GM23338 (cell line): ENCODE measurements at regions not wholly inside any gene's neighbourhood (a gene's known extent, or its start where the extent isn't known, plus 50 kb on each side); places are given as distances from the start of the nearest gene placed in this dataset.

Experiments used
- ATAC-seq: fragments of 200-7000 bp; cut with Tn5 transposase; 3 replicates; pipeline ENCODE4 v1.9.1; 2020
- DNase-seq: peaks from one replicate; pipeline ENCODE4 v3.0.0-alpha.2; 2015; ENCODE audit warnings: low spot score
- H2AFZ ChIP-seq: fragments of 200-600 bp; sonication (generic); 2 replicates; pipeline ENCODE4 v1.8.0; 2016; ENCODE audit warnings: antibody characterized with exemption, mild to moderate bottlenecking, moderate library complexity
- H3F3A ChIP-seq: fragments of 200-600 bp; sonication (generic); replicated peaks from 2 replicates; pipeline ENCODE4 v1.8.0; 2017; ENCODE audit warnings: antibody characterized with exemption, mixed run types, low read depth
- H3K27ac ChIP-seq: fragments of 200-600 bp; sonication (generic); 2 replicates; pipeline ENCODE4 v1.6.1; 2016; ENCODE audit warnings: low read depth
- H3K27me3 ChIP-seq: fragments of 200-600 bp; sonication (generic); 2 replicates; pipeline ENCODE4 v1.8.0; 2016; ENCODE audit warnings: mild to moderate bottlenecking, mixed run types, moderate library complexity; ENCODE audit not compliant: insufficient read depth
- H3K36me3 ChIP-seq: fragments of 200-600 bp; sonication (generic); 2 replicates; pipeline ENCODE4 v1.8.0; 2016; ENCODE audit warnings: mild to moderate bottlenecking; ENCODE audit not compliant: insufficient read depth
- H3K4me1 ChIP-seq: fragments of 200-600 bp; sonication (generic); 2 replicates; pipeline ENCODE4 v1.8.0; 2016; ENCODE audit warnings: mild to moderate bottlenecking, moderate library complexity; ENCODE audit not compliant: insufficient read depth
- H3K4me2 ChIP-seq: fragments of 200-600 bp; sonication (generic); 2 replicates; pipeline ENCODE4 v1.7.1; 2017; ENCODE audit warnings: mixed run types
- H3K4me3 ChIP-seq: fragments of 200-600 bp; sonication (generic); 2 replicates; pipeline ENCODE4 v1.6.1; 2016; ENCODE audit warnings: mixed run types
- H3K79me2 ChIP-seq: fragments of 200-600 bp; sonication (generic); replicated peaks from 2 replicates; pipeline ENCODE4 v1.8.0; 2017; ENCODE audit warnings: mild to moderate bottlenecking; ENCODE audit not compliant: insufficient read depth
- H3K9me2 ChIP-seq: fragments of 200-600 bp; sonication (generic); 2 replicates; pipeline ENCODE4 v1.8.0; 2017; ENCODE audit not compliant: insufficient read depth
- H4K20me1 ChIP-seq: fragments of 200-600 bp; sonication (generic); replicated peaks from 2 replicates; pipeline ENCODE4 v1.8.0; 2017; ENCODE audit warnings: mild to moderate bottlenecking; ENCODE audit not compliant: insufficient read depth
- H3K27ac Mint-ChIP-seq: 2 replicates; pipeline ENCODE4 v1.8.0; 2020; ENCODE audit warnings: inconsistent platforms, mild to moderate bottlenecking, moderate library complexity, mixed read lengths
- H3K27me3 Mint-ChIP-seq: 3 replicates; pipeline ENCODE4 v1.8.0; 2022; ENCODE audit warnings: low read depth, mild to moderate bottlenecking, moderate library complexity, mixed read lengths, inconsistent platforms; ENCODE audit not compliant: insufficient read depth, poor library complexity
- H3K36me3 Mint-ChIP-seq: 3 replicates; pipeline ENCODE4 v1.8.0; 2021; ENCODE audit warnings: low read depth, mild to moderate bottlenecking, inconsistent platforms, moderate library complexity, mixed read lengths
- H3K4me1 Mint-ChIP-seq: 3 replicates; pipeline ENCODE4 v1.8.0; 2020; ENCODE audit warnings: mild to moderate bottlenecking, inconsistent platforms, mixed read lengths
- H3K4me3 Mint-ChIP-seq: 3 replicates; pipeline ENCODE4 v1.8.0; 2021; ENCODE audit warnings: moderate library complexity, mild to moderate bottlenecking, inconsistent platforms, mixed read lengths
- H3K9me3 Mint-ChIP-seq: 3 replicates; pipeline ENCODE4 v1.8.0; 2020; ENCODE audit warnings: moderate library complexity, mild to moderate bottlenecking, inconsistent platforms, mixed read lengths
- CREB1 ChIP-seq: fragments of 250-450 bp; sonication (Bioruptor Pico); IDR thresholded peaks from 2 replicates; pipeline ENCODE4 v1.5.0; 2020; ENCODE audit warnings: low read depth, mild to moderate bottlenecking, moderate library complexity
- CTCF ChIP-seq, 2 experiments: fragments of 200-600 bp in 1 of 2; sonication (generic) in 1 of 2; conservative IDR thresholded peaks; 2 replicates each; pipeline versions ENCODE4 v1.5.1 to v1.6.1; 2016 to 2017; ENCODE audit warnings: antibody characterized with exemption in 2 of 2, low read depth in 2 of 2, mild to moderate bottlenecking in 2 of 2, moderate library complexity in 1 of 2
- EZH2 ChIP-seq: fragments of 200-600 bp; sonication (generic); IDR thresholded peaks from one replicate; pipeline ENCODE4 v1.8.0; 2017; ENCODE audit warnings: antibody characterized with exemption, mild to moderate bottlenecking, low read depth; ENCODE audit not compliant: unreplicated experiment
- EZH2phosphoT487 ChIP-seq: fragments of 200-600 bp; sonication (generic); IDR thresholded peaks from one replicate; pipeline ENCODE4 v1.8.1; 2018; ENCODE audit warnings: antibody characterized with exemption; ENCODE audit not compliant: unreplicated experiment
- JUNB ChIP-seq: IDR thresholded peaks from one replicate; pipeline ENCODE4 v1.6.1; 2016; ENCODE audit warnings: antibody characterized with exemption; ENCODE audit not compliant: unreplicated experiment
- NANOG ChIP-seq: IDR thresholded peaks from 2 replicates; pipeline ENCODE4 v1.6.1; 2016; ENCODE audit warnings: antibody characterized with exemption, borderline replicate concordance
- POLR2AphosphoS5 ChIP-seq: IDR thresholded peaks from 2 replicates; pipeline ENCODE4 v1.6.1; 2016; ENCODE audit warnings: antibody characterized with exemption, low read depth
- REST ChIP-seq: IDR thresholded peaks from one replicate; pipeline ENCODE4 v1.6.1; 2018; ENCODE audit warnings: antibody characterized with exemption; ENCODE audit not compliant: unreplicated experiment
- STAT1 ChIP-seq: IDR thresholded peaks from one replicate; pipeline ENCODE4 v1.6.1; 2016; ENCODE audit warnings: antibody characterized with exemption; ENCODE audit not compliant: unreplicated experiment
- ZNF114 ChIP-seq: fragments of 250-450 bp; sonication (Bioruptor Pico); IDR thresholded peaks from 2 replicates; pipeline ENCODE4 v1.5.0; 2020; ENCODE audit warnings: mild to moderate bottlenecking, moderate library complexity
- ZNF331 ChIP-seq: fragments of 250-450 bp; sonication (Bioruptor Pico); IDR thresholded peaks from 2 replicates; pipeline ENCODE4 v1.5.0; 2020; ENCODE audit warnings: low read depth, mild to moderate bottlenecking, moderate library complexity
- ZNF462 ChIP-seq: fragments of 250-450 bp; sonication (Bioruptor Pico); IDR thresholded peaks from 2 replicates; pipeline ENCODE4 v1.5.0; 2020; ENCODE audit warnings: mild to moderate bottlenecking, moderate library complexity
- TF ChIP-seq, protein P1 (sequence below): IDR thresholded peaks from 2 replicates; pipeline ENCODE4 v1.6.1; 2016; ENCODE audit warnings: antibody characterized with exemption

- no peak overlapping the region for H3K27ac Mint-ChIP-seq
- TF ChIP-seq CREB1 (CRISPR knock-in tag): no peak
- no peak for TF ChIP-seq EZH2phosphoT487
- no peak for TF ChIP-seq EZH2
- no peak for TF ChIP-seq ZNF114 (CRISPR knock-in tag)
- no peak for TF ChIP-seq STAT1
- no peak for TF ChIP-seq NANOG
- TF ChIP-seq ZNF462 (CRISPR knock-in tag): no peak
- no peak for TF ChIP-seq REST
- no peak for TF ChIP-seq CTCF (conservative IDR thresholded peaks at IDR 0.05; ENCODE audit: low read depth in 2 of 2)
- TF ChIP-seq, protein P1, sequence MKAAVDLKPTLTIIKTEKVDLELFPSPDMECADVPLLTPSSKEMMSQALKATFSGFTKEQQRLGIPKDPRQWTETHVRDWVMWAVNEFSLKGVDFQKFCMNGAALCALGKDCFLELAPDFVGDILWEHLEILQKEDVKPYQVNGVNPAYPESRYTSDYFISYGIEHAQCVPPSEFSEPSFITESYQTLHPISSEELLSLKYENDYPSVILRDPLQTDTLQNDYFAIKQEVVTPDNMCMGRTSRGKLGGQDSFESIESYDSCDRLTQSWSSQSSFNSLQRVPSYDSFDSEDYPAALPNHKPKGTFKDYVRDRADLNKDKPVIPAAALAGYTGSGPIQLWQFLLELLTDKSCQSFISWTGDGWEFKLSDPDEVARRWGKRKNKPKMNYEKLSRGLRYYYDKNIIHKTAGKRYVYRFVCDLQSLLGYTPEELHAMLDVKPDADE: no peak
- TF ChIP-seq ZNF331 (CRISPR knock-in tag): no peak
- TF ChIP-seq JUNB: no peak
- TF ChIP-seq POLR2AphosphoS5: no peak
- ATAC-seq: no peak
- no peak overlapping the region for H3K27ac ChIP-seq
- no peak overlapping the region for H3K4me3 ChIP-seq
- peaks cover 11% of the 10 kb centered on the region for H3K4me1 ChIP-seq
- no peak overlapping the region for H2AFZ ChIP-seq
- no peaks in the 10 kb centered on the region for H3K36me3 Mint-ChIP-seq
- H3K79me2 ChIP-seq: no peaks in the 10 kb centered on the region
- peaks cover 6% of the 10 kb centered on the region for H3K27me3 Mint-ChIP-seq
- H3K9me2 ChIP-seq: no peaks in the 10 kb centered on the region
- H3K27me3 ChIP-seq: no peaks in the 10 kb centered on the region
- H3K4me1 Mint-ChIP-seq: peaks cover 13% of the 10 kb centered on the region
- no peaks in the 10 kb centered on the region for H3K36me3 ChIP-seq
- no peaks in the 10 kb centered on the region for H4K20me1 ChIP-seq
- H3F3A ChIP-seq: no peaks in the 10 kb centered on the region
- H3K4me2 ChIP-seq: no peak overlapping the region
- H3K4me3 Mint-ChIP-seq: no peak overlapping the region
- H3K9me3 Mint-ChIP-seq: no peaks in the 10 kb centered on the region
- DNase-seq: no peak
Measured at GRCh38 chr19:28318469-28319179, 894.3 kb downstream of the UQCRFS1 start.
